H9 (cell line): ENCODE measurements at regions not wholly inside any gene's neighbourhood (a gene's known extent, or its start where the extent isn't known, plus 50 kb on each side); places are given as distances from the start of the nearest gene placed in this dataset.

ENCODE experiments used
- DNase-seq: peaks from one replicate; pipeline ENCODE4 v3.0.0-alpha.2; 2017
- H2AFZ ChIP-seq: one replicate; pipeline ENCODE4 v1.6.1; 2013; ENCODE audit warnings: mild to moderate bottlenecking, low read length, control low read depth, moderate library complexity
- H2AK5ac ChIP-seq: 2 replicates; pipeline ENCODE4 v1.6.1; 2013; ENCODE audit warnings: low read length, control low read depth, mixed read lengths; ENCODE audit not compliant: insufficient read length
- H2BK120ac ChIP-seq: one replicate; pipeline ENCODE4 v1.6.1; 2013; ENCODE audit warnings: low read depth, mild to moderate bottlenecking, low read length, control low read depth, inconsistent platforms; ENCODE audit not compliant: poor library complexity, severe bottlenecking
- H2BK12ac ChIP-seq: 2 replicates; pipeline ENCODE4 v1.6.1; 2013; ENCODE audit warnings: low read length, control low read depth, mixed read lengths, low read depth; ENCODE audit not compliant: insufficient read length
- H2BK15ac ChIP-seq: 2 replicates; pipeline ENCODE4 v1.6.1; 2013; ENCODE audit warnings: low read depth, low read length, control low read depth
- H2BK20ac ChIP-seq: one replicate; pipeline ENCODE4 v1.6.1; 2013; ENCODE audit warnings: low read depth, mild to moderate bottlenecking, low read length, control low read depth, inconsistent platforms; ENCODE audit not compliant: poor library complexity, severe bottlenecking
- H2BK5ac ChIP-seq: 2 replicates; pipeline ENCODE4 v1.6.1; 2013; ENCODE audit warnings: low read length, control low read depth, mixed read lengths; ENCODE audit not compliant: insufficient read length
- H3K14ac ChIP-seq: 2 replicates; pipeline ENCODE4 v1.6.1; 2013; ENCODE audit warnings: low read length, control low read depth; ENCODE audit not compliant: insufficient read depth
- H3K18ac ChIP-seq: 2 replicates; pipeline ENCODE4 v1.6.1; 2013; ENCODE audit warnings: low read depth, mild to moderate bottlenecking, mixed read lengths, low read length, control low read depth; ENCODE audit not compliant: insufficient read length
- H3K23ac ChIP-seq: 2 replicates; pipeline ENCODE4 v1.6.1; 2013; ENCODE audit warnings: low read length, control low read depth, mixed read lengths, low read depth; ENCODE audit not compliant: insufficient read length
- H3K23me2 ChIP-seq: 2 replicates; pipeline ENCODE4 v1.6.1; 2013; ENCODE audit warnings: low read depth, mild to moderate bottlenecking, mixed read lengths, low read length, control low read depth; ENCODE audit not compliant: insufficient read length, poor library complexity, severe bottlenecking
- H3K27ac ChIP-seq: 2 replicates; pipeline ENCODE4 v1.5.1; 2013; ENCODE audit warnings: low read length, control low read depth, mixed read lengths, low read depth; ENCODE audit not compliant: insufficient read length
- H3K27me3 ChIP-seq: 2 replicates; pipeline ENCODE4 v1.6.1; 2013; ENCODE audit warnings: low read length, control low read depth, inconsistent platforms; ENCODE audit not compliant: insufficient read depth
- H3K4ac ChIP-seq: 2 replicates; pipeline ENCODE4 v1.6.1; 2013; ENCODE audit warnings: low read depth, mild to moderate bottlenecking, control low read depth, inconsistent platforms, low read length, moderate library complexity
- H3K4me1 ChIP-seq: 2 replicates; pipeline ENCODE4 v1.6.1; 2013; ENCODE audit warnings: low read length, control low read depth, inconsistent platforms; ENCODE audit not compliant: insufficient read depth
- H3K4me2 ChIP-seq: 2 replicates; pipeline ENCODE4 v1.6.1; 2013; ENCODE audit warnings: low read length, control low read depth, mixed read lengths; ENCODE audit not compliant: insufficient read length, insufficient read depth
- H3K56ac ChIP-seq: 2 replicates; pipeline ENCODE4 v1.6.1; 2013; ENCODE audit warnings: low read depth, mild to moderate bottlenecking, mixed read lengths, low read length, control low read depth; ENCODE audit not compliant: insufficient read length
- H3K79me1 ChIP-seq: 2 replicates; pipeline ENCODE4 v1.6.1; 2013; ENCODE audit warnings: low read depth, mild to moderate bottlenecking, moderate library complexity, low read length, control low read depth, inconsistent platforms; ENCODE audit not compliant: insufficient read depth, poor library complexity, severe bottlenecking
- H3K79me2 ChIP-seq: 2 replicates; pipeline ENCODE4 v1.6.1; 2013; ENCODE audit warnings: low read length, control low read depth, inconsistent platforms; ENCODE audit not compliant: insufficient read depth
- H3K9ac ChIP-seq: 2 replicates; pipeline ENCODE4 v1.6.1; 2013; ENCODE audit warnings: low read length, control low read depth, mixed read lengths; ENCODE audit not compliant: insufficient read length; ENCODE audit errors: extremely low read depth
- H3K9me3 ChIP-seq: one replicate; pipeline ENCODE4 v1.6.1; 2013; ENCODE audit warnings: low read depth, low read length, inconsistent platforms; ENCODE audit not compliant: control insufficient read depth
- H3T11ph ChIP-seq: one replicate; pipeline ENCODE4 v1.6.1; 2013; ENCODE audit warnings: mild to moderate bottlenecking, low read length, control low read depth, inconsistent platforms
- H4K20me1 ChIP-seq: one replicate; pipeline ENCODE4 v1.6.1; 2013; ENCODE audit not compliant: control insufficient read depth, insufficient read length, insufficient read depth
- H4K5ac ChIP-seq: 2 replicates; pipeline ENCODE4 v1.6.1; 2013; ENCODE audit warnings: low read depth, mild to moderate bottlenecking, mixed read lengths, low read length, control low read depth; ENCODE audit not compliant: insufficient read length
- H4K8ac ChIP-seq: replicated peaks from 2 replicates; pipeline ENCODE4 v1.6.1; 2013; ENCODE audit warnings: low read length, control low read depth, mixed read lengths, low read depth; ENCODE audit not compliant: insufficient read length
- H4K91ac ChIP-seq: 2 replicates; pipeline ENCODE4 v1.6.1; 2013; ENCODE audit warnings: low read depth, mild to moderate bottlenecking, moderate library complexity, mixed read lengths, low read length, control low read depth; ENCODE audit not compliant: insufficient read length
- H3K27ac Mint-ChIP-seq, 3 experiments: 2 replicates in 2 of 3; 3 replicates in 1 of 3; pipeline ENCODE4 v1.8.0; 2020 to 2021; ENCODE audit warnings: mixed read lengths in 3 of 3, mild to moderate bottlenecking in 1 of 3, moderate library complexity in 1 of 3
- H3K27me3 Mint-ChIP-seq: 2 replicates; pipeline ENCODE4 v1.8.0; 2021; ENCODE audit warnings: low read depth, mild to moderate bottlenecking, moderate library complexity, mixed read lengths
- H3K36me3 Mint-ChIP-seq, 3 experiments: 2 replicates in 2 of 3; 3 replicates in 1 of 3; pipeline ENCODE4 v1.8.0; 2020 to 2021; ENCODE audit warnings: low read depth in 3 of 3, mixed read lengths in 3 of 3; ENCODE audit not compliant: insufficient read depth in 1 of 3
- H3K4me1 Mint-ChIP-seq, 2 experiments: 2 replicates each; pipeline ENCODE4 v1.8.0; 2020; ENCODE audit warnings: mixed read lengths in 2 of 2
- H3K4me3 Mint-ChIP-seq, 2 experiments: 2 replicates in 1 of 2; 3 replicates in 1 of 2; pipeline ENCODE4 v1.8.0; 2020 to 2021; ENCODE audit warnings: mild to moderate bottlenecking in 2 of 2, mixed read lengths in 2 of 2, moderate library complexity in 1 of 2
- H3K9me3 Mint-ChIP-seq, 2 experiments: 2 replicates in 1 of 2; 3 replicates in 1 of 2; pipeline ENCODE4 v1.8.0; 2020; ENCODE audit warnings: mild to moderate bottlenecking in 2 of 2, mixed read lengths in 2 of 2, moderate library complexity in 1 of 2
- CTCF ChIP-seq: fragments of 200-600 bp; sonication (generic); conservative IDR thresholded peaks from 3 replicates; pipeline ENCODE4 v1.8.0; 2021; ENCODE audit warnings: antibody characterized with exemption, mild to moderate bottlenecking
- WGBS: extraction: QIAGEN DNeasy Blood & Tissue Kit; methylation state at CpG from one replicate; pipeline ENCODE4 v1.1.7; 2013; ENCODE audit warnings: missing lambda C conversion rate, low lambda C conversion rate, mixed read lengths; ENCODE audit not compliant: insufficient read length; ENCODE audit errors: extremely low coverage; 5-methylcytosine and 5-hydroxymethylcytosine counted together

GRCh38 chr14:65243766-65244442 is 141.6 kb upstream of the MAX start:
- Histone ChIP-seq H2BK120ac (no peak overlapping the region), H3K4me2 (no peak overlapping the region), H4K20me1 (no peaks in the 10 kb centered on the region), H3K4ac (no peak overlapping the region), H3K9me3 (no peaks in the 10 kb centered on the region), H3K23me2 (peaks cover 2% of the 10 kb centered on the region), H2BK20ac (no peak overlapping the region), H2AK5ac (no peak overlapping the region), H2BK15ac (no peak overlapping the region), H2BK12ac (no peak overlapping the region), H3K14ac (no peak overlapping the region), H3T11ph (no peak overlapping the region), H3K79me2 (no peaks in the 10 kb centered on the region), H3K27me3 (no peaks in the 10 kb centered on the region), H3K23ac (no peak overlapping the region), H3K4me1 (no peaks in the 10 kb centered on the region), H3K27ac (no peak overlapping the region), H3K56ac (no peak overlapping the region), H4K91ac (no peak overlapping the region), H3K79me1 (no peaks in the 10 kb centered on the region), H2BK5ac (no peak overlapping the region), H4K8ac (no peak overlapping the region), H4K5ac (no peak overlapping the region), H2AFZ (no peak overlapping the region), H3K9ac (no peak overlapping the region), H3K18ac (no peak overlapping the region)
- Mint-ChIP-seq H3K27me3 (no peaks in the 10 kb centered on the region; the same call in 1 of the 2 replicates), H3K9me3 (peaks cover 0 to 4% of the 10 kb centered on the region in 2 experiments; a peak in 1 of 5 replicates), H3K27ac (no peak overlapping the region), H3K36me3 (no peaks in the 10 kb centered on the region; a peak in 1 of 7 replicates), H3K4me1 (peaks cover 4 to 7% of the 10 kb centered on the region in 2 experiments; a peak in 2 of 4 replicates), H3K4me3 (no peak overlapping the region)
- DNase-seq = no peak
- WGBS = no CpG with 5 or more reads among the region's 7 CpGs
- no peak for TF ChIP-seq CTCF
